HL-60 (cell line): ENCODE measurements at regions not wholly inside any gene's neighbourhood (a gene's known extent, or its start where the extent isn't known, plus 50 kb on each side); places are given as distances from the start of the nearest gene placed in this dataset.

Source experiments
- DNase-seq, 2 experiments: peaks; one replicate each; pipeline ENCODE4 v3.0.0-alpha.2; 2010 to 2020; ENCODE audit warnings: low read depth in 1 of 2, low spot score in 1 of 2
- H3K27ac ChIP-seq: fragments of 250-450 bp; sonication (Bioruptor Pico); replicated peaks from 2 replicates; pipeline ENCODE4 v1.5.1; 2020; ENCODE audit warnings: mild to moderate bottlenecking, moderate library complexity
- H3K27me3 ChIP-seq: fragments of 250-450 bp; sonication (Bioruptor Pico); 2 replicates; pipeline ENCODE4 v1.5.1; 2021; ENCODE audit warnings: mild to moderate bottlenecking, moderate library complexity; ENCODE audit not compliant: insufficient read depth, poor library complexity, severe bottlenecking
- H3K4me3 ChIP-seq: replicated peaks from 2 replicates; pipeline ENCODE4 v1.5.1; 2011; ENCODE audit warnings: mild to moderate bottlenecking, control low read depth, low read length; ENCODE audit not compliant: insufficient read depth
- CTCF ChIP-seq: IDR thresholded peaks from one replicate; pipeline ENCODE4 v1.5.1; 2011; ENCODE audit warnings: low read length, control low read depth, inconsistent platforms; ENCODE audit not compliant: insufficient read depth
- GABPA ChIP-seq: IDR thresholded peaks from 2 replicates; pipeline ENCODE4 v1.6.1; 2012; ENCODE audit warnings: low read depth
- POLR2AphosphoS5 ChIP-seq: IDR thresholded peaks from 2 replicates; pipeline ENCODE4 v1.6.1; 2012; ENCODE audit warnings: low read depth
- REST ChIP-seq: IDR thresholded peaks from 2 replicates; pipeline ENCODE4 v1.6.1; 2012; ENCODE audit warnings: low read depth; ENCODE audit not compliant: insufficient replicate concordance
- SPI1 ChIP-seq: IDR thresholded peaks from 2 replicates; pipeline ENCODE4 v1.6.1; 2012; ENCODE audit warnings: low read depth, mild to moderate bottlenecking, borderline replicate concordance

- DNase-seq: no peak
- no peak for TF ChIP-seq CTCF
- TF ChIP-seq GABPA: no peak
- TF ChIP-seq SPI1: no peak
- TF ChIP-seq REST: no peak
- TF ChIP-seq POLR2AphosphoS5: no peak
- H3K27me3 ChIP-seq: no peaks in the 10 kb centered on the region
- no peak overlapping the region for H3K4me3 ChIP-seq
- H3K27ac ChIP-seq: no peak overlapping the region
Measured at GRCh38 chr6:47383360-47383759, 73.7 kb upstream of the TNFRSF21 start.

- Histone ChIP-seq H3K4me3 (no peak overlapping the region), H3K27me3 (no peaks in the 10 kb centered on the region), H3K27ac (no peak overlapping the region)
- DNase-seq: no peak
- no peak for TF ChIP-seq CTCF
- no peak for TF ChIP-seq POLR2AphosphoS5
- TF ChIP-seq REST: no peak
- TF ChIP-seq GABPA: no peak
- no peak for TF ChIP-seq SPI1
Measured at GRCh38 chr6:47391675-47392074, 82.0 kb upstream of the TNFRSF21 start.

GRCh38 chr6:47392251-47392650, 82.5 kb upstream of the TNFRSF21 start:
- no peak for DNase-seq
- H3K27ac ChIP-seq: no peak overlapping the region
- H3K4me3 ChIP-seq: no peak overlapping the region
- no peak for TF ChIP-seq POLR2AphosphoS5
- TF ChIP-seq GABPA: no peak
- no peak for TF ChIP-seq SPI1
- TF ChIP-seq CTCF: no peak
- no peak for TF ChIP-seq REST
- H3K27me3 ChIP-seq: no peaks in the 10 kb centered on the region
